Bronchial epithelial cell (primary cell): ENCODE measurements at regions not wholly inside any gene's neighbourhood (a gene's known extent, or its start where the extent isn't known, plus 50 kb on each side); places are given as distances from the start of the nearest gene placed in this dataset.
A peak's percentile ranks its signal among the peaks of the same experiment; 100 is the strongest.

ENCODE experiments used
- DNase-seq: peaks from one replicate; pipeline ENCODE4 v3.0.0-alpha.2; 2010; ENCODE audit warnings: low read depth
- FAIRE-seq: peaks from 2 replicates; lab custom pipeline; 2011; peaks lifted over from hg19 to GRCh38; lab: Jason Lieb, UNC
- H3K27me3 ChIP-seq: 2 replicates; pipeline ENCODE4 v1.5.1; 2011; ENCODE audit warnings: low read length; ENCODE audit not compliant: control insufficient read depth, insufficient read depth
- H3K36me3 ChIP-seq: 2 replicates; pipeline ENCODE4 v1.5.1; 2011; ENCODE audit warnings: low read length; ENCODE audit not compliant: control insufficient read depth, insufficient read depth
- H3K4me3 ChIP-seq: 2 replicates; pipeline ENCODE4 v1.5.1; 2011; ENCODE audit warnings: mild to moderate bottlenecking, low read depth, low read length, control low read depth
- CTCF ChIP-seq: IDR thresholded peaks from 2 replicates; pipeline ENCODE4 v1.5.1; 2011; ENCODE audit warnings: mild to moderate bottlenecking, moderate library complexity, low read length, control low read depth, inconsistent platforms; ENCODE audit not compliant: insufficient read depth, severe bottlenecking

GRCh38 chr10:6305401-6306321 lies 102.9 kb downstream of the PFKFB3 start:
- no peak for DNase-seq
- no peak for TF ChIP-seq CTCF
- Histone ChIP-seq H3K27me3 (no peaks in the 10 kb centered on the region), H3K4me3 (no peak overlapping the region), H3K36me3 (no peaks in the 10 kb centered on the region)
- FAIRE-seq: no peak

GRCh38 chr10:6306917-6307316 lies 104.2 kb downstream of the PFKFB3 start:
- DNase-seq: no peak
- no peaks in the 10 kb centered on the region for H3K36me3 ChIP-seq
- no peak for FAIRE-seq

GRCh38 chr10:6309816-6310215 lies 107.1 kb downstream of the PFKFB3 start:
- DNase-seq: peak; percentile 69
- H3K27me3 ChIP-seq: no peaks in the 10 kb centered on the region
- no peak for FAIRE-seq
- H3K4me3 ChIP-seq: no peak overlapping the region
- H3K36me3 ChIP-seq: no peaks in the 10 kb centered on the region
- no peak for TF ChIP-seq CTCF

More at GRCh38 chr10:6306917-6307316, 104.2 kb downstream of the PFKFB3 start:
- no peak for TF ChIP-seq CTCF
- no peaks in the 10 kb centered on the region for H3K27me3 ChIP-seq
- H3K4me3 ChIP-seq: no peak overlapping the region

GRCh38 chr10:6310977-6311376 lies 108.2 kb downstream of the PFKFB3 start:
- no peak overlapping the region for H3K4me3 ChIP-seq
- TF ChIP-seq CTCF: no peak
- H3K27me3 ChIP-seq: no peaks in the 10 kb centered on the region
- no peaks in the 10 kb centered on the region for H3K36me3 ChIP-seq
- no peak for DNase-seq
- FAIRE-seq: no peak

GRCh38 chr10:6311700-6312330 lies 109.1 kb downstream of the PFKFB3 start:
- FAIRE-seq: no peak
- no peaks in the 10 kb centered on the region for H3K36me3 ChIP-seq
- no peak for TF ChIP-seq CTCF
- no peaks in the 10 kb centered on the region for H3K27me3 ChIP-seq
- H3K4me3 ChIP-seq: no peak overlapping the region
- no peak for DNase-seq
